GM23248 (cell line): ENCODE measurements at regions not wholly inside any gene's neighbourhood (a gene's known extent, or its start where the extent isn't known, plus 50 kb on each side); places are given as distances from the start of the nearest gene placed in this dataset.
A peak's percentile ranks its signal among the peaks of the same experiment; 100 is the strongest.

Source experiments
- DNase-seq: peaks from one replicate; pipeline ENCODE4 v3.0.0-alpha.2; 2015
- H2AFZ ChIP-seq: fragments of 200-600 bp; sonication (generic); 2 replicates; pipeline ENCODE4 v1.6.1; 2016; ENCODE audit warnings: antibody characterized with exemption
- H3F3A ChIP-seq: fragments of 200-600 bp; sonication (generic); 2 replicates; pipeline ENCODE4 v1.6.1; 2016; ENCODE audit warnings: mild to moderate bottlenecking, antibody characterized with exemption, mixed run types; ENCODE audit not compliant: insufficient read depth
- H3K27ac ChIP-seq: fragments of 200-600 bp; sonication (generic); 2 replicates; pipeline ENCODE4 v1.5.1; 2016; ENCODE audit warnings: mild to moderate bottlenecking
- H3K27me3 ChIP-seq: fragments of 200-600 bp; sonication (generic); replicated peaks from 2 replicates; pipeline ENCODE4 v1.6.1; 2016; ENCODE audit warnings: mild to moderate bottlenecking; ENCODE audit not compliant: insufficient read depth
- H3K36me3 ChIP-seq: fragments of 200-600 bp; sonication (generic); 2 replicates; pipeline ENCODE4 v1.6.1; 2016; ENCODE audit warnings: low read depth, mild to moderate bottlenecking
- H3K4me1 ChIP-seq: fragments of 200-600 bp; sonication (generic); 2 replicates; pipeline ENCODE4 v1.6.1; 2016; ENCODE audit warnings: mild to moderate bottlenecking; ENCODE audit not compliant: insufficient read depth
- H3K4me2 ChIP-seq: fragments of 200-600 bp; sonication (generic); one replicate; pipeline ENCODE4 v1.6.1; 2016; ENCODE audit warnings: mild to moderate bottlenecking; ENCODE audit not compliant: unreplicated experiment
- H3K4me3 ChIP-seq: fragments of 200-600 bp; sonication (generic); 2 replicates; pipeline ENCODE4 v1.5.1; 2016; ENCODE audit warnings: mild to moderate bottlenecking
- H3K79me2 ChIP-seq: fragments of 200-600 bp; sonication (generic); 2 replicates; pipeline ENCODE4 v1.6.1; 2016; ENCODE audit warnings: mild to moderate bottlenecking; ENCODE audit not compliant: insufficient read depth
- H3K9ac ChIP-seq: fragments of 200-600 bp; sonication (generic); 2 replicates; pipeline ENCODE4 v1.6.1; 2016; ENCODE audit warnings: mild to moderate bottlenecking
- H3K9me2 ChIP-seq: fragments of 200-600 bp; sonication (generic); 2 replicates; pipeline ENCODE4 v1.6.1; 2016; ENCODE audit warnings: mixed run types, mild to moderate bottlenecking, moderate library complexity; ENCODE audit not compliant: insufficient read depth
- H3K9me3 ChIP-seq: fragments of 200-600 bp; sonication (generic); one replicate; pipeline ENCODE4 v1.6.1; 2017; ENCODE audit warnings: low read depth
- H4K20me1 ChIP-seq: fragments of 200-600 bp; sonication (generic); 2 replicates; pipeline ENCODE4 v1.6.0; 2016; ENCODE audit not compliant: insufficient read depth
- EZH2 ChIP-seq: fragments of 200-600 bp; sonication (generic); IDR thresholded peaks from 2 replicates; pipeline ENCODE4 v1.6.1; 2018; ENCODE audit warnings: antibody characterized with exemption, mild to moderate bottlenecking; ENCODE audit not compliant: insufficient read depth, poor library complexity, severe bottlenecking
- EZH2phosphoT487 ChIP-seq: fragments of 200-600 bp; sonication (generic); IDR thresholded peaks from 2 replicates; pipeline ENCODE4 v1.6.1; 2018; ENCODE audit warnings: antibody characterized with exemption, moderate library complexity, mild to moderate bottlenecking, low read depth; ENCODE audit not compliant: insufficient read depth
- WGBS, 2 experiments: methylation state at CpG; one replicate each; pipeline ENCODE4 v1.1.6; 2015 to 2017; ENCODE audit warnings: low lambda C conversion rate in 2 of 2, low coverage in 1 of 2; ENCODE audit errors: missing lambda C conversion rate in 2 of 2; 5-methylcytosine and 5-hydroxymethylcytosine counted together
- in situ Hi-C: fragments of 300-500 bp; cut with MboI; formaldehyde crosslinking; loops from 2 replicates; pipeline ENCODE4 v1.15.0; 2020

DNA sequence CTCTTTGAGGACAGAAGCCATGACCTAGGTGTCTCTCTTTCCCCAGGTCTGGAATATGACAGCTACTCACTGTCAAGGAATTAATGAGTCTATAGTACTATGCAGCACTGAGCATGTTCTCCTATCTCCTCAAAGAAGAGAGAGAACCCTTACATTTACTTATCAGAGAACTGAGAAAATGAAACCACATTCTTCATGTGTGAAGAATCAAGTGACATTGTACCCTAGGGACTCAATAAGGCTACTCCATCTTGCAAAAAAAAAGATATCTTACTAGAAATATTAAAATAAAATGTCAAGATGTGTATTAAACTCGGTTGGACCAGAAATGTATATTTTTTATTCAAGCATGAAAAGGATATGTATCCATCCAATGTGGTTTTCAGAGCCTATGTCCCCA lies 133.2 kb upstream of the COL8A1 start:
- peaks cover 60% of the 10 kb centered on the region for H3K4me1 ChIP-seq
- DNase-seq = peak; percentile 40
- H3K9me3 ChIP-seq = no peaks in the 10 kb centered on the region
- no peaks in the 10 kb centered on the region for H3K36me3 ChIP-seq
- peak overlapping the region; percentile 55 for H3K4me2 ChIP-seq
- H4K20me1 ChIP-seq = no peaks in the 10 kb centered on the region
- TF ChIP-seq EZH2 (no peak), EZH2phosphoT487 (no peak)
- H3K27ac ChIP-seq = peak overlapping the region; percentile 90
- 95 to 96% methylated on average over 1 of the region's 1 CpG for WGBS, 2 experiments
- H3K9ac ChIP-seq = peak overlapping the region; percentile 65
- H2AFZ ChIP-seq = no peak overlapping the region
- H3K4me3 ChIP-seq = no peak overlapping the region
- peaks cover 6% of the 10 kb centered on the region; the same call in 1 of the 2 replicates for H3F3A ChIP-seq
- no peaks in the 10 kb centered on the region for H3K27me3 ChIP-seq
- in situ Hi-C loops = no loop called here
- no peaks in the 10 kb centered on the region; the same call in 1 of the 2 replicates for H3K9me2 ChIP-seq
- H3K79me2 ChIP-seq = no peaks in the 10 kb centered on the region

DNA sequence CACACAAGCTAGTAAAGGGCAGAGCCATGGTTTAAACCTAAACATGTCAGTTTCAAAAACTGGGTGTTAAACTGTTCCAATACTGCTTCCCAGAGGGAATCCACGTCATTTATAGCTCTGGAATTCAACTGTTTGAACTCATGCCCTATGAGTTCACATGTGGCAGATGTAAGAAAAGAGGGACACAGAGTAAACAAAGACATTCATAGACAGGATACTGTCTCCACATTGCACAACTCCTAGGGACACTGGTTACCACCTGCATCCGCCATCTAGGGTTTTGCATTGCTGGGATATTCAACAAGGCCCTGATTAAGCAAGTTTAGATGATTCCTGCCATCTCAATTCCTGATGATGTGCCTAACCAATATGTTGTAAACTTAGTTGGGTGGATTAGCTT lies 134.1 kb upstream of the COL8A1 start:
- Histone ChIP-seq H3K4me3 (no peak overlapping the region), H3K4me2 (no peak overlapping the region), H3K27me3 (no peaks in the 10 kb centered on the region), H3K9me2 (no peaks in the 10 kb centered on the region), H3K9me3 (no peaks in the 10 kb centered on the region), H3K27ac (peak overlapping the region; percentile 40; the same call in 1 of the 2 replicates), H3K79me2 (no peaks in the 10 kb centered on the region), H2AFZ (no peak overlapping the region), H3K36me3 (no peaks in the 10 kb centered on the region), H3K9ac (no peak overlapping the region), H3F3A (peaks cover 6% of the 10 kb centered on the region; the same call in 1 of the 2 replicates), H3K4me1 (peaks cover 60% of the 10 kb centered on the region), H4K20me1 (no peaks in the 10 kb centered on the region)
- TF ChIP-seq EZH2 (no peak), EZH2phosphoT487 (no peak)
- DNase-seq = peak; percentile 29
- WGBS, 2 experiments = 76 to 82% methylated on average over 2 of the region's 2 CpGs
- in situ Hi-C loops = no loop called here

DNA sequence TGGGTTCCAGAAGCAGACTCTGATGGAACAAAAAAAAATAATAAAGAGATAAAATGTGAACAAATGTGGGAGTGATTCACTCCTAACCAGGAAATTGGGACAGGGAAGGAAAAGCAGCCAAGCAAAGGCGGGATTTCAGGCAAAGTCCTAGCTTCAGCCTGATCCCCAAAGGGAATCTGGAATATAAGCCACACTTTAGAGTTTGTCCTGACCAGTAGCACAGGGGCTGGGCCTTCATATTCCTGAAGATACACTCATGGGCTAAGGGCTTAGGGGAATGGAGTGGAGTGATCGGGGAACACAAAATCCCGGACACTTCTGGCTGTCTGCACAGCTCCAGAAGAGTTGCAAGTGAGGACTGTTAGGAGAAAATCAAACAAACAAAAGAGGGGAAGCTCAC lies 135.0 kb upstream of the COL8A1 start:
- H3K36me3 ChIP-seq = no peaks in the 10 kb centered on the region
- H3K4me3 ChIP-seq = no peak overlapping the region; the same call in 1 of the 2 replicates
- peaks cover 56% of the 10 kb centered on the region for H3K4me1 ChIP-seq
- WGBS, 2 experiments = 55 to 57% methylated on average over 3 of the region's 3 CpGs
- H3K27ac ChIP-seq = peak overlapping the region; percentile 40
- H3K27me3 ChIP-seq = no peaks in the 10 kb centered on the region
- peak overlapping the region; percentile 19 for H3K4me2 ChIP-seq
- DNase-seq = peak; percentile 51
- no peak for TF ChIP-seq EZH2
- no peak for TF ChIP-seq EZH2phosphoT487
- H3F3A ChIP-seq = peaks cover 6% of the 10 kb centered on the region; the same call in 1 of the 2 replicates
- H3K79me2 ChIP-seq = no peaks in the 10 kb centered on the region
- no peaks in the 10 kb centered on the region for H3K9me2 ChIP-seq
- H4K20me1 ChIP-seq = no peaks in the 10 kb centered on the region
- in situ Hi-C loops = no loop called here
- no peak overlapping the region; the same call in 1 of the 2 replicates for H3K9ac ChIP-seq
- no peaks in the 10 kb centered on the region for H3K9me3 ChIP-seq
- peak overlapping the region; percentile 74 for H2AFZ ChIP-seq

DNA sequence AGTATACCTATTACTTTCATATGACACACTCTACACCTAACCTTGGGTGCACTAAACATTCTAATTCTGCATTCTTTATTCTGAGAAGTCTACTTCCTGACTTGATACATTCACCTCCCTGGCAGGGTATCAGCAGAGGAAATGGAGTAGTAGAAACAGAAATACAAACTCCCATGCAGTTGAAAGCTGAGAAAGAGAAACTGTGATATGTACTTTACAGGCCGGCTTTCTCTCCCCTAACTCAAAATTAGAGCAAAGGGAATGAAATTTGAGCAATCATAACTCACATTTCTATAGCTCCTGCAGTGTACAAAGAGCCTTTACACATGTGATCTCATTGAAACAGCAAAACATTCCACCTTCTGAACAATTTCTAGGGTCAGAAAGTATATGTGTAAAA lies 135.5 kb upstream of the COL8A1 start:
- peaks cover 6% of the 10 kb centered on the region; the same call in 1 of the 2 replicates for H3F3A ChIP-seq
- in situ Hi-C loops = no loop called here
- no peak for TF ChIP-seq EZH2
- no peak for TF ChIP-seq EZH2phosphoT487
- no peak overlapping the region for H3K9ac ChIP-seq
- peaks cover 51% of the 10 kb centered on the region for H3K4me1 ChIP-seq
- H3K9me3 ChIP-seq = no peaks in the 10 kb centered on the region
- peak overlapping the region; percentile 74 for H2AFZ ChIP-seq
- peak; percentile 31 for DNase-seq
- H3K4me3 ChIP-seq = no peak overlapping the region; the same call in 1 of the 2 replicates
- H3K79me2 ChIP-seq = no peaks in the 10 kb centered on the region
- H4K20me1 ChIP-seq = no peaks in the 10 kb centered on the region
- H3K27me3 ChIP-seq = no peaks in the 10 kb centered on the region
- H3K36me3 ChIP-seq = no peaks in the 10 kb centered on the region
- WGBS, 2 experiments = 42 to 55% methylated on average over 1 of the region's 1 CpG
- no peaks in the 10 kb centered on the region for H3K9me2 ChIP-seq
- H3K4me2 ChIP-seq = peak overlapping the region; percentile 19
- peak overlapping the region; percentile 40; the same call in 1 of the 2 replicates for H3K27ac ChIP-seq
